Epithelial cell of esophagus (primary cell): ENCODE measurements at regions not wholly inside any gene's neighbourhood (a gene's known extent, or its start where the extent isn't known, plus 50 kb on each side); places are given as distances from the start of the nearest gene placed in this dataset.
A peak's percentile ranks its signal among the peaks of the same experiment; 100 is the strongest.

ENCODE experiments used
- DNase-seq: peaks from one replicate; pipeline ENCODE4 v3.0.0; 2010; ENCODE audit warnings: low read depth
- H3K4me3 ChIP-seq: 2 replicates; pipeline ENCODE4 v1.5.1; 2011; ENCODE audit warnings: mild to moderate bottlenecking, low read length, control low read depth
- CTCF ChIP-seq: IDR thresholded peaks from 2 replicates; pipeline ENCODE4 v1.5.1; 2011; ENCODE audit warnings: low read depth, mild to moderate bottlenecking, low read length, control low read depth, inconsistent platforms; ENCODE audit not compliant: insufficient read depth; ENCODE audit errors: missing control alignments

- no peak for DNase-seq
- TF ChIP-seq CTCF, result no peak
- H3K4me3 ChIP-seq, result no peak overlapping the region
These were observed 337.8 kb downstream of the DMAC1 start for GRCh38 chr9:7461791-7462190.

- H3K4me3 ChIP-seq, result no peak overlapping the region
- no peak for TF ChIP-seq CTCF
- no peak for DNase-seq
These were observed 342.6 kb downstream of the DMAC1 start for GRCh38 chr9:7456793-7457530.

- no peak for TF ChIP-seq CTCF
- no peak overlapping the region for H3K4me3 ChIP-seq
- DNase-seq, result no peak
These were observed 343.2 kb downstream of the DMAC1 start for GRCh38 chr9:7456377-7456776.

GRCh38 chr9:7454624-7455023 lies 345.0 kb downstream of the DMAC1 start:
- TF ChIP-seq CTCF, result no peak
- DNase-seq, result no peak
- no peak overlapping the region for H3K4me3 ChIP-seq

GRCh38 chr9:7452378-7452777 lies 347.2 kb downstream of the DMAC1 start:
- DNase-seq, result peak; percentile 82
- no peak overlapping the region for H3K4me3 ChIP-seq
- no peak for TF ChIP-seq CTCF

GRCh38 chr9:7451062-7451461 lies 348.5 kb downstream of the DMAC1 start:
- H3K4me3 ChIP-seq, result no peak overlapping the region
- no peak for DNase-seq
- no peak for TF ChIP-seq CTCF

- H3K4me3 ChIP-seq, result no peak overlapping the region
- DNase-seq, result no peak
- no peak for TF ChIP-seq CTCF
These were observed 356.0 kb downstream of the DMAC1 start for GRCh38 chr9:7443541-7443940.
